Central memory CD8-positive, alpha-beta T cell (primary cell): ENCODE measurements at regions not wholly inside any gene's neighbourhood (a gene's known extent, or its start where the extent isn't known, plus 50 kb on each side); places are given as distances from the start of the nearest gene placed in this dataset.

Experiments
- ATAC-seq: fragments of 150-1000 bp; cut with Tn5 transposase; replicated peaks from 2 replicates; pipeline ENCODE4 v1.10.0; 2022; ENCODE audit warnings: mild to moderate bottlenecking, moderate FRiP score, moderate number of reproducible peaks; ENCODE audit not compliant: poor library complexity, severe bottlenecking; ENCODE audit errors: extremely low read depth
- DNase-seq, 2 donors: peaks; one replicate each; pipeline ENCODE4 v3.0.0; 2021; ENCODE audit warnings: low spot score in 2 of 2
- H3K27ac Mint-ChIP-seq: one replicate; pipeline ENCODE4 v1.8.0; 2022; ENCODE audit warnings: low read depth, mild to moderate bottlenecking, moderate library complexity, mixed read lengths
- H3K27me3 Mint-ChIP-seq: one replicate; pipeline ENCODE4 v1.8.0; 2022; ENCODE audit warnings: mixed read lengths
- H3K36me3 Mint-ChIP-seq: one replicate; pipeline ENCODE4 v1.8.0; 2022; ENCODE audit warnings: mild to moderate bottlenecking, moderate library complexity, mixed read lengths; ENCODE audit not compliant: insufficient read depth
- H3K4me1 Mint-ChIP-seq: one replicate; pipeline ENCODE4 v1.8.0; 2022; ENCODE audit warnings: mixed read lengths
- H3K4me3 Mint-ChIP-seq: one replicate; pipeline ENCODE4 v1.8.0; 2022; ENCODE audit warnings: mild to moderate bottlenecking, moderate library complexity, mixed read lengths
- H3K9me3 Mint-ChIP-seq: one replicate; pipeline ENCODE4 v1.8.0; 2022; ENCODE audit warnings: mixed read lengths

- no peak overlapping the region for H3K4me3 Mint-ChIP-seq
- no peak for ATAC-seq
- DNase-seq: no peak
- no peaks in the 10 kb centered on the region for H3K9me3 Mint-ChIP-seq
- no peak overlapping the region for H3K27ac Mint-ChIP-seq
- H3K27me3 Mint-ChIP-seq: no peaks in the 10 kb centered on the region
- peaks cover 11% of the 10 kb centered on the region for H3K4me1 Mint-ChIP-seq
- H3K36me3 Mint-ChIP-seq: no peaks in the 10 kb centered on the region
Measured at GRCh38 chr5:57119031-57119430, 54.8 kb upstream of the GPBP1 start.

GRCh38 chr5:57124014-57124413, 49.8 kb upstream of the GPBP1 start:
- ATAC-seq (no peak), DNase-seq (no peak)
- Mint-ChIP-seq H3K9me3 (no peaks in the 10 kb centered on the region), H3K27me3 (no peaks in the 10 kb centered on the region), H3K4me3 (no peak overlapping the region), H3K4me1 (no peaks in the 10 kb centered on the region), H3K36me3 (no peaks in the 10 kb centered on the region), H3K27ac (no peak overlapping the region)
